A673 (cell line): ENCODE measurements at regions not wholly inside any gene's neighbourhood (a gene's known extent, or its start where the extent isn't known, plus 50 kb on each side); places are given as distances from the start of the nearest gene placed in this dataset.
A peak's percentile ranks its signal among the peaks of the same experiment; 100 is the strongest.

ENCODE experiments used
- BruUV-seq: library from RNA; stranded (reverse); fragments of 400-500 nt; replicated peaks from 2 replicates; lab custom pipeline; 2021; lab: Mats Ljungman, UMichigan
- CTCF ChIA-PET: fragments of 300-600 bp; sonication (Branson Sonifier 250); formaldehyde crosslinking; loops from one replicate; lab custom pipeline; 2022; ENCODE audit warnings: antibody characterized with exemption; lab: Charles Lee
- POLR2A ChIA-PET: fragments of 300-600 bp; sonication (Branson Sonifier 250); formaldehyde crosslinking; loops from one replicate; lab custom pipeline; 2022; ENCODE audit warnings: antibody characterized with exemption; ENCODE audit not compliant: low non-redundant PET; lab: Charles Lee
- DNase-seq: peaks from one replicate; pipeline ENCODE4 v3.0.0-alpha.2; 2015; ENCODE audit warnings: low spot score
- H3K27ac ChIP-seq: fragments of 200-600 bp; sonication (generic); 2 replicates; pipeline ENCODE4 v1.5.1; 2016; ENCODE audit warnings: mixed run types, low read depth, mild to moderate bottlenecking, mixed read lengths, antibody characterized with exemption, low read length; ENCODE audit not compliant: poor library complexity, severe bottlenecking
- H3K27me3 ChIP-seq: fragments of 200-600 bp; sonication (generic); replicated peaks from 2 replicates; pipeline ENCODE4 v1.6.1; 2017; ENCODE audit warnings: mixed run types, low read depth, mild to moderate bottlenecking, mixed read lengths, antibody characterized with exemption, low read length; ENCODE audit not compliant: insufficient read depth, poor library complexity
- H3K36me3 ChIP-seq: fragments of 200-600 bp; sonication (generic); 2 replicates; pipeline ENCODE4 v1.6.1; 2016; ENCODE audit warnings: mixed run types, mild to moderate bottlenecking, mixed read lengths, antibody characterized with exemption, low read length; ENCODE audit not compliant: insufficient read depth, poor library complexity, severe bottlenecking
- H3K4me1 ChIP-seq: fragments of 200-600 bp; sonication (generic); 2 replicates; pipeline ENCODE4 v1.6.1; 2017; ENCODE audit warnings: mixed run types, mild to moderate bottlenecking, mixed read lengths, antibody characterized with exemption, low read length; ENCODE audit not compliant: insufficient read depth, poor library complexity, severe bottlenecking
- H3K4me3 ChIP-seq: fragments of 200-600 bp; sonication (generic); 2 replicates; pipeline ENCODE4 v1.5.1; 2016; ENCODE audit warnings: low read depth, mixed run types, mild to moderate bottlenecking, mixed read lengths, low read length; ENCODE audit not compliant: poor library complexity, severe bottlenecking
- H3K9me3 ChIP-seq: fragments of 200-600 bp; sonication (generic); 2 replicates; pipeline ENCODE4 v1.6.1; 2016; ENCODE audit warnings: mixed run types, low read depth, mild to moderate bottlenecking, mixed read lengths, antibody characterized with exemption, low read length; ENCODE audit not compliant: poor library complexity, severe bottlenecking
- EZH2 ChIP-seq: fragments of 200-600 bp; sonication (generic); IDR thresholded peaks from 2 replicates; pipeline ENCODE4 v1.6.1; 2017; ENCODE audit warnings: borderline replicate concordance, low read depth, mild to moderate bottlenecking, mixed read lengths, antibody characterized with exemption, low read length; ENCODE audit not compliant: poor library complexity, severe bottlenecking
- intact Hi-C: fragments of 100-400 bp; cut with micrococcal nuclease; formaldehyde crosslinking; loops from one replicate; pipeline ENCODE4 v1.10.0; 2022; ENCODE audit not compliant: unreplicated experiment
- TF ChIP-seq, protein P1 (sequence below): fragments of 300-800, 200-600 bp; sonication (generic); conservative IDR thresholded peaks from 2 replicates; pipeline ENCODE4 v1.5.1; 2017; ENCODE audit warnings: low read depth, mild to moderate bottlenecking, antibody characterized with exemption, low read length, moderate library complexity, mixed read lengths

DNA sequence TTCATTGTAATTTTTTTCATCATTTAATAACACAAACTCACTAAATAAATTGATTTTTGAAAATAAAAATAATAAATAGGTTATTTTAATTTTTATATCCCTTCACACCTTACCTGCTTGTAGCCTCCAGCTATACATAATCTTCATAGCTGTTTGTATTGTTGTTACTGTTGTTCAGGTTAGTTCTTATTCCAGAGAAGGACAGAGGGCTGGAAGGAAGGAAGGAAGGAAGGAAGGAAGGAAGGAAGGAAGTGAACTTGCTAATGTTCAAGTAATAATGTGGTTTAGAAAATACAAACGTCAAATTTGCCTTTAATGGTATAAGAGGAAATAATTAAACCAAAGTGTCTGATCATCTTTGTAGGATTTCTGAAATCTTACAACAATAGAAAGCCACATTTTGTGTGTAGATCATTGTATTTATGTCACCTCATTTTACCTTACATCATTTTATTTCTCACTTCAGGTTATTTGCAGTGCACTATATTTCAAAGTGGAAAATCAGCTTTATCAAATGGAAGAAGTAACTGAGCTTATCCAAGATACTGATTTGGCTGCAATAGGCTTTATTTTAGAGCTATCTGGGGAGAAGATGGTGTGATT is 660.0 kb upstream of the CCDC54 start:
- peak; percentile 98 for DNase-seq
- intact Hi-C loops, result loop anchor here (1.0 to 10.0 kb wide), 6 partner anchors 88 to 632 kb away; no protein-coding TSS in a partner anchor
- ChIA-PET POLR2A (interaction anchor here (0.6 to 1.7 kb wide), 7 partner anchors 13 to 401 kb away, joined by 3 to 17 read pairs (median 8); no protein-coding TSS in a partner anchor), CTCF (interaction anchor here (0.6 to 1.6 kb wide), 5 partner anchors 88 to 401 kb away, joined by 3 to 10 read pairs (median 9); no protein-coding TSS in a partner anchor)
- peaks cover 21% of the 10 kb centered on the region for H3K9me3 ChIP-seq
- no peak overlapping the region for H3K4me3 ChIP-seq
- peaks cover 38% of the 10 kb centered on the region for H3K4me1 ChIP-seq
- TF ChIP-seq, protein P1, sequence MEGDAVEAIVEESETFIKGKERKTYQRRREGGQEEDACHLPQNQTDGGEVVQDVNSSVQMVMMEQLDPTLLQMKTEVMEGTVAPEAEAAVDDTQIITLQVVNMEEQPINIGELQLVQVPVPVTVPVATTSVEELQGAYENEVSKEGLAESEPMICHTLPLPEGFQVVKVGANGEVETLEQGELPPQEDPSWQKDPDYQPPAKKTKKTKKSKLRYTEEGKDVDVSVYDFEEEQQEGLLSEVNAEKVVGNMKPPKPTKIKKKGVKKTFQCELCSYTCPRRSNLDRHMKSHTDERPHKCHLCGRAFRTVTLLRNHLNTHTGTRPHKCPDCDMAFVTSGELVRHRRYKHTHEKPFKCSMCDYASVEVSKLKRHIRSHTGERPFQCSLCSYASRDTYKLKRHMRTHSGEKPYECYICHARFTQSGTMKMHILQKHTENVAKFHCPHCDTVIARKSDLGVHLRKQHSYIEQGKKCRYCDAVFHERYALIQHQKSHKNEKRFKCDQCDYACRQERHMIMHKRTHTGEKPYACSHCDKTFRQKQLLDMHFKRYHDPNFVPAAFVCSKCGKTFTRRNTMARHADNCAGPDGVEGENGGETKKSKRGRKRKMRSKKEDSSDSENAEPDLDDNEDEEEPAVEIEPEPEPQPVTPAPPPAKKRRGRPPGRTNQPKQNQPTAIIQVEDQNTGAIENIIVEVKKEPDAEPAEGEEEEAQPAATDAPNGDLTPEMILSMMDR, result no peak
- TF ChIP-seq EZH2, result no peak
- H3K27me3 ChIP-seq, result no peaks in the 10 kb centered on the region
- peak overlapping the region; percentile 99 for H3K27ac ChIP-seq
- H3K36me3 ChIP-seq, result peaks cover 24% of the 10 kb centered on the region
- no TSS peak for BruUV-seq

DNA sequence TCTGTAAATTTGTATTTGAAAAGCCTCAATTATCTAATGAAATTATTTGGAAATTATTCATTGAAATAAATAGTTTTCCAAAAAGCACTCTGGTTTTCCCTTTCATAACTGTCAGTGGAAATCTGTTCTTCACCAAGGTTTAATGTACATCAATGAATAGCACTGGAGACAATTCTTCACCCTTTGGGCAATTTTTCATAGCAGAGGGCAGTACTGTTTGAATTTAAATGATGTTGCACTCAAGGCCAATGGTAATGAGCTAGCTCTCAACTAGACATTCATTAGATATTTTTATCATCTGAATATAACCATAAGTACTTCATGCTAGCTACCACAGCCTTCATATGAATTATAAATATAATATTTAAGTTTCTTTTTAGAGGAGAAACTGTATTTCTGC is 658.2 kb upstream of the CCDC54 start:
- Histone ChIP-seq H3K4me1 (peaks cover 34% of the 10 kb centered on the region), H3K36me3 (peaks cover 24% of the 10 kb centered on the region), H3K4me3 (no peak overlapping the region), H3K27me3 (no peaks in the 10 kb centered on the region), H3K9me3 (peaks cover 19% of the 10 kb centered on the region), H3K27ac (peak overlapping the region; percentile 99)
- no TSS peak for BruUV-seq
- POLR2A ChIA-PET, result no interaction called here
- TF ChIP-seq, protein P1, result no peak
- no peak for TF ChIP-seq EZH2
- DNase-seq, result no peak
- intact Hi-C loops, result loop anchor here (10.0 kb wide), 1 partner anchor 634 kb away; no protein-coding TSS in a partner anchor
- CTCF ChIA-PET, result no interaction called here

DNA sequence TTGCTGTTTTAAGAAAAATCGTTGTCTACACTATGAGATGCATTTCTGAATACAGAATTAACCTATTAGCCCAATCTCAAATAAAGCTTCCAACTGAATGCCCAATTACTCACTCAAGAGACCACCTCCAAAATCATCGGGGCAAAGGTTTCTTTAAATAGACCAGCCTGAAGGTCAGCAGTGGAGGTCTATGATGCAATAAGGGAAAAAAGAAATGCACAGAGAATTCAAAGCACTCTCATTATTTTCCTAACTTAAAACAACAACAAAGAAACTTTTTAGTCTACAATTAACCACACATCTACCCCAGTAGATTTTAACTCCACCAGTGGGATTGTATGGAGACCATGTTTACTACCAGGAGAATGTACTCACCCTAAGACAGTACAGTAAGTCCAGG is 657.7 kb upstream of the CCDC54 start:
- ChIA-PET POLR2A (no interaction called here), CTCF (no interaction called here)
- intact Hi-C loops, result loop anchor here (10.0 kb wide), 1 partner anchor 635 kb away; no protein-coding TSS in a partner anchor
- no TSS peak for BruUV-seq
- H3K27me3 ChIP-seq, result no peaks in the 10 kb centered on the region
- H3K4me1 ChIP-seq, result peaks cover 34% of the 10 kb centered on the region
- H3K9me3 ChIP-seq, result peaks cover 15% of the 10 kb centered on the region
- H3K4me3 ChIP-seq, result no peak overlapping the region
- TF ChIP-seq, protein P1, result no peak
- TF ChIP-seq EZH2, result no peak
- H3K27ac ChIP-seq, result peak overlapping the region; percentile 99
- peaks cover 19% of the 10 kb centered on the region for H3K36me3 ChIP-seq
- no peak for DNase-seq
